ENCODE measurements at regions not wholly inside any gene's neighbourhood (a gene's known extent, or its start where the extent isn't known, plus 50 kb on each side); places are given as distances from the start of the nearest gene placed in this dataset.

- no peak for TF ChIP-seq POLR2A (IDR thresholded peaks at IDR 0.05; ENCODE audit: low read depth, low read length)
- TF ChIP-seq MYC (IDR thresholded peaks at IDR 0.05; ENCODE audit: low read depth, low read length): no peak
- no peak for TF ChIP-seq CTCF (IDR thresholded peaks at IDR 0.05; ENCODE audit: extremely low read depth in 1 of 2, insufficient read depth in 1 of 2, low read depth in 1 of 2, low read length in 2 of 2)
- no peak for TF ChIP-seq POLR2AphosphoS5 (IDR thresholded peaks at IDR 0.05; ENCODE audit: insufficient read depth, low read depth, low read length)
- no peak for TF ChIP-seq EZH2 (IDR thresholded peaks at IDR 0.05; ENCODE audit: borderline replicate concordance, low read depth, low read length, severe bottlenecking)
- no peak for TF ChIP-seq MAX (IDR thresholded peaks at IDR 0.05; ENCODE audit: insufficient read depth, insufficient read length)
- TF ChIP-seq FOS (IDR thresholded peaks at IDR 0.05; ENCODE audit: borderline replicate concordance, insufficient read depth, low read length): no peak
- no peak for TF ChIP-seq JUN (IDR thresholded peaks at IDR 0.05; ENCODE audit: borderline replicate concordance, insufficient read depth, insufficient read length, low read depth)
Observed at GRCh38 chr12:123091230-123092150, 59.4 kb downstream of the PITPNM2 start.

Measured in endothelial cell of umbilical vein (primary cell).